ENCODE measurements at regions not wholly inside any gene's neighbourhood (a gene's known extent, or its start where the extent isn't known, plus 50 kb on each side); places are given as distances from the start of the nearest gene placed in this dataset.

DNA sequence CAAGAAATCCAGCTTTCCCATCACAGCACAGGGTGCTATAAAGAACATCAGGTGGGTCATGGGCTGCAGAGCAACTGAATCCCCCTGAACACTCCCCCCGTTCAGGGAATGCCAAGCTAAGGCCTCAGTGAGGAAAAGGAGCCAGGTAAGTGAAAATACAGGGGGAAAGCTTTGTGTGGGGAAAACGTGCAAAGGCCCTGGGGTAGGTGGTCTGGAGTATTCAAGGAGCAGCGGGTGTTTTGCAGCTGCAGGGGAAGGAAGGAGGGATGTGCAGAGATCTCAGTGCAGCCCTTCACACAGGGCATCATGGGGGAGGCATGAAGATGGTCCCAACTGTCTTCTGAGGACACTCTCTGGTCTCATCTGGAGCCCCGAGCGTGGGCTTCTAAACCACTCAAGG is 119.2 kb downstream of the ETS2 start:
- no peak overlapping the region for H3K4me2 ChIP-seq (ENCODE audit: insufficient read depth, insufficient read length, low read length)
- no peak overlapping the region for H3K56ac ChIP-seq (ENCODE audit: insufficient read length, low read depth, low read length)
- H2AFZ ChIP-seq (ENCODE audit: low read length), result no peak overlapping the region
- H2AK5ac ChIP-seq (ENCODE audit: insufficient read length, low read length), result no peak overlapping the region
- TF ChIP-seq CTCF (conservative IDR thresholded peaks at IDR 0.05), result no peak
- H3K18ac ChIP-seq (ENCODE audit: insufficient read length, low read depth, low read length), result peak overlapping the region; percentile 23
- no peaks in the 10 kb centered on the region for H3K27me3 ChIP-seq (ENCODE audit: insufficient read depth, low read length)
- no peaks in the 10 kb centered on the region for H3K4me1 Mint-ChIP-seq
- H3K79me2 ChIP-seq (ENCODE audit: insufficient read depth, low read length), result no peaks in the 10 kb centered on the region
- H3K36me3 Mint-ChIP-seq (ENCODE audit: insufficient read depth in 1 of 3, low read depth in 3 of 3), result peaks cover 0 to 7% (median 0%) of the 10 kb centered on the region in 3 experiments; a peak in 2 of 7 replicates
- no peaks in the 10 kb centered on the region for H4K20me1 ChIP-seq (ENCODE audit: control insufficient read depth, insufficient read depth, insufficient read length)
- DNase-seq, result no peak
- H3K9ac ChIP-seq (ENCODE audit: extremely low read depth, insufficient read length, low read length), result no peak overlapping the region
- H4K8ac ChIP-seq (replicated peaks; ENCODE audit: insufficient read length, low read depth, low read length), result no peak overlapping the region
- no peaks in the 10 kb centered on the region for H3K4me1 ChIP-seq (ENCODE audit: insufficient read depth, low read length)
- no peaks in the 10 kb centered on the region for H3K23me2 ChIP-seq (ENCODE audit: insufficient read length, low read depth, low read length, poor library complexity, severe bottlenecking)
- no peak overlapping the region for H3K23ac ChIP-seq (ENCODE audit: insufficient read length, low read depth, low read length)
- H3K27ac ChIP-seq (ENCODE audit: insufficient read length, low read depth, low read length), result no peak overlapping the region
- no peak overlapping the region for H2BK20ac ChIP-seq (ENCODE audit: low read depth, low read length, poor library complexity, severe bottlenecking)
- H3K9me3 ChIP-seq (ENCODE audit: control insufficient read depth, low read depth, low read length), result no peaks in the 10 kb centered on the region
- no CpG with 5 or more reads among the region's 5 CpGs for WGBS (ENCODE audit: extremely low coverage, insufficient read length, low lambda C conversion rate)
- H4K5ac ChIP-seq (ENCODE audit: insufficient read length, low read depth, low read length), result no peak overlapping the region
- H2BK5ac ChIP-seq (ENCODE audit: insufficient read length, low read length), result no peak overlapping the region
- no peak overlapping the region for H3T11ph ChIP-seq (ENCODE audit: low read length)
- H3K27ac Mint-ChIP-seq, result no peak overlapping the region; a peak in 1 of 7 replicates
- H4K91ac ChIP-seq (ENCODE audit: insufficient read length, low read depth, low read length), result no peak overlapping the region
- H3K4ac ChIP-seq (ENCODE audit: low read depth, low read length), result no peak overlapping the region
- H3K14ac ChIP-seq (ENCODE audit: insufficient read depth, low read length), result no peak overlapping the region
- no peak overlapping the region for H2BK15ac ChIP-seq (ENCODE audit: low read depth, low read length)
- H3K4me3 Mint-ChIP-seq, result no peak overlapping the region
- H2BK12ac ChIP-seq (ENCODE audit: insufficient read length, low read depth, low read length), result no peak overlapping the region
- no peaks in the 10 kb centered on the region; the same call in none of the 2 replicates for H3K27me3 Mint-ChIP-seq (ENCODE audit: low read depth)
- H2BK120ac ChIP-seq (ENCODE audit: low read depth, low read length, poor library complexity, severe bottlenecking), result no peak overlapping the region
- H3K79me1 ChIP-seq (ENCODE audit: insufficient read depth, low read depth, low read length, poor library complexity, severe bottlenecking), result no peaks in the 10 kb centered on the region
- H3K9me3 Mint-ChIP-seq, result peaks cover 11 to 15% of the 10 kb centered on the region in 2 experiments
